Amygdala (tissue), 56 donors: ENCODE measurements at regions not wholly inside any gene's neighbourhood (a gene's known extent, or its start where the extent isn't known, plus 50 kb on each side); places are given as distances from the start of the nearest gene placed in this dataset.
"Not testable (repeated sequence)": the region's sequence is repeated elsewhere in the genome, so short reads cannot be mapped to it uniquely, and the experiment has no call there.

Experiments used
- DNase-seq, 56 donors: peaks; one replicate each; lab custom pipeline; 2025; lab: John Stamatoyannopoulos, UW

DNA sequence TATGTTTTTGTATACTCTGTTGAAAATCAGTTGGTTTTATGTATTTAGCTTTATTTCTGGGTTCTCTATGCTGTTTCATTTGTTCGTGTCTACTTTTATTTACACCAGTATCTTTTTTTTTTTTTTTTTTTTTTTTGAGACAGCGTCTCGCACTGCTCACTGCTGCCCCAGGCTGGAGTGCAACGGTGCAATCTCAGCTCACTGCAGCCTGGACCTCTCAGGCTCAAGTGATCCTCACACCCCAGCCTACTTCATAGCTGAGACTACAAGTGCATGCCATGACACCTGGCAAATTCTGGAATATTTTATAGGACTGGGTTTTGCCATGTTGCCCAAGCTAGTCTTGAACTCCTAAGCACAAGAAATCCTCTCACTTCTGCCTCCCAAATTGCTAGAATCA, 869.4 kb upstream of the CDH6 start:
- no peak for DNase-seq

- DNase-seq = no peak
Observed at GRCh38 chr5:30287890-30288289, 905.6 kb upstream of the CDH6 start.

DNA sequence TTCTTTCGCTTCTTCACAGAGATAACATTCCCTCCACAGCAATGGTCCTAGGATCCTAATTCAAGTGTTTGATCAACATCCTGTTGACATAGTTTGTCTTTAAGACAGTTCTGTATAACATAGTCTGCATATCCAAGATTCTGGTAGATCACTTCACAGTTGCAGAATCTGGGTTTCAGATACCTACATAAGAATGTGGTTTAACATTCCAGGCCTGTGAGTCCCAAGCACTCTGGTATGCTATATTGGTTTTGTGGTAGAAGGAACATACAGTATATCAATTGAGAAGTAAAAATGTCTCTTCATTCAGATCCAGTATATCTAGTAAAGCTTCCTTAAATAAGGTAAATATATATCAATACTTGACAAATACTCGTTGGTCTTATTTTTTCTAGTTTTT, 914.2 kb upstream of the CDH6 start:
- no peak for DNase-seq

GRCh38 chr5:30267026-30267425, 926.5 kb upstream of the CDH6 start:
- DNase-seq = no peak

DNA sequence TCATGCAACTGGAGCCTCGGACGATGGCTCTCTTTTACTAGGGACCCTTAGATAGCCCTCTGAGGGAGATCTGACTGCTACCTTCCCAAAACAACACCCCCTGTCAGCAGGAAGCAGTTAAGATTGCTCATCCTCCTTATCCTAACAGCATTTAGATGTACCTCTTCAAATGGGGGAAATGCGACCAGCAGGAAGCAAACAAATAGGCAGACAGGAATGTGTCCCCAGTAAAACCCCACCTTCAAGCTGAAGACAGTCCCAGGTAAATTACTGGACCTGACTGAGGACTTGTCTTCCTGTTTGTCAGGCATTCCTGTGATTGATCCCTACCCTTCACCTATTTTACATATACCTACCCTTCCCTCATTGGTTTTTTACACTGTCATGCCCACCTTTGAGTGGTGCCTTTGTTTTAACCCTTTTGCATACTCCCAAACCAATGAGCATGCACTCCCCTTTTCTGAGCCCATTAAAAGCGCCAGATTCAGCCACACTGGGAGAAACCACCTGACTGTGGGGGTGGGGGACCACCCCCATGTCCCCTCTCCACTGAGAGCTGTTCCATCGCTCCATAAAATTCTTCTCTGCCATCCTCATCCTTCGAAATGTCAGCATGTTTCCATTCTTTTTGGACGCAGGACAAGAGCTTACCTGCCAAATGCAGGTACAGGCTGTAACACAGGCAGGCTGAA, 954.0 kb upstream of the CDH6 start:
- no peak for DNase-seq

DNA sequence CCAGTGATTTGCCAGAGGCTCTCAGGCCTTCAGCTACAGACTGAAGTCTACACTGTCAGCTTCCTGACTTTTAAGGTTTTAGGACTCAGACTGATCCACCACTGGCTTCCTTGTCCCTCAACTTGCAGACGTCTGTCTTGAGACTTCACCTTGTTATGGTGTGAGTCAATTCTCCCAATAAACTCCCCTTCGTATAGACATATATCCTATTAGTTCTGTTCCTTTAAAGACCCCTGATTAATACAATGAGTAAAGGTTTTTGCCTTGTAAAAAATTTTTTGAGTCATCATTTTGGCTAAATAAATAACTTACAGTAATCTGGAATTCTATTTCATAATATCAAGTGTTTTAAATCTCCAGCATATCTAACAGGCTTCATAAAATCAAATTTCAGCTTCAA, 956.3 kb upstream of the CDH6 start:
- DNase-seq = no peak

DNA sequence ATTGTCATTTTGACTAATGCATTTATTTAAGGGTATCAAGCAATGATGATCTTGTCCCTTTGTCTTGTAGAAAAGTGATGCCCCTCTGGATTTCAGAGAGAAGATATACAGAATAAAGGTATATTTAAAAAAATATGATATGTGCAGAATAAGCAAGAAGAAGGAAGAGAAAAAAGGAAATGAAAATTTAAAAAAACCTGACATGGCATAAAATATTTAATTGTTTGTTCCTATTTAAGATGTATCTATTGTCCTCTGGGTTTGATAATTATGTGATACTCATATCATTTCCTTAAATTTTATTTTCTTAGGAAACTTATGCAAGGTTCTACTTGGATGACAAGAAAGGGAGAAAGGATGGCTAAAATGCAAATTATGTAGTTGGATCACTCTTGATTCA, 983.7 kb upstream of the CDH6 start:
- DNase-seq = no peak

DNA sequence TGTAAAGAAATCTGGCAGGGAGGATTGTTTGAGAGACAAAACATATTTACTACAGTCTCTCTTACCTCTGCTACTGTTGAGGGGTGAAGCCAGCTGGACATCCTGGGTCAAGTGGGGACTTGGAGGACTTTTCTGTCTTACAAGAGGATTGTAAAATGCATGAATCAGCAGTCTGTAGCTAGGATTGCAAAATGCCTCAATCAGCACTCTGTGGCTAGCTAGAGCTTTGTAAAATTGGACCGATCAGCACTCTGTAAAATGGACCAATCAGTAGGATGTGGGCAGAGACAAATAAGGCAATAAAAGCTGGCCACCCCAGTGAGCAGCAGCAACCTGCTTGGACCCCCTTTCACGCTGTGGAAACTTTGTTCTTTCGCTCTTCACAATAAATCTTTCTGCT, 995.8 kb upstream of the CDH6 start:
- no peak for DNase-seq

GRCh38 chr5:30195036-30195435, 998.5 kb upstream of the CDH6 start:
- DNase-seq = no peak

- no peak for DNase-seq
Observed at GRCh38 chr5:30194595-30194994, 998.9 kb upstream of the CDH6 start.

GRCh38 chr5:30183795-30184194, 1009.7 kb upstream of the CDH6 start:
- DNase-seq = no peak

- no peak for DNase-seq
Observed at GRCh38 chr5:30156156-30156555, 1037.3 kb upstream of the CDH6 start.

DNA sequence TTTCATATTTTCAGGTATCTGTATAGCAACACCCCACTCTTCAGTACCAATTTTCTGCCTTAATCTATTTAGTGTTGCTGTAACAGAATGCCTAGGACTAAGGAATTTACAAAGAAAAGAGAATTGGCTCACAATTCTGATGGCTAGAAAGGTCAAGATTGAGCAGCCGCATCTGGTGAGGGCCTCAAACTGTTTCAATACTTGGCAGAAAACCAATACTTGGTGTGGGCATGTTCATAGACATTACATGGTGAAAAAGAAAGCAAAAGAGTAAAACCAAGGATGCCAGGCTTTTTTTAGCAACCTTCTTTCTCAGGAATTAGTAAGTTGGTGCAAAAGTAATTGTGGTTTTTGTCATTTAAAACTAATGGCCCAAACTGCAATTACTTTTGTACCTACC, 1041.1 kb upstream of the CDH6 start:
- no peak for DNase-seq

DNA sequence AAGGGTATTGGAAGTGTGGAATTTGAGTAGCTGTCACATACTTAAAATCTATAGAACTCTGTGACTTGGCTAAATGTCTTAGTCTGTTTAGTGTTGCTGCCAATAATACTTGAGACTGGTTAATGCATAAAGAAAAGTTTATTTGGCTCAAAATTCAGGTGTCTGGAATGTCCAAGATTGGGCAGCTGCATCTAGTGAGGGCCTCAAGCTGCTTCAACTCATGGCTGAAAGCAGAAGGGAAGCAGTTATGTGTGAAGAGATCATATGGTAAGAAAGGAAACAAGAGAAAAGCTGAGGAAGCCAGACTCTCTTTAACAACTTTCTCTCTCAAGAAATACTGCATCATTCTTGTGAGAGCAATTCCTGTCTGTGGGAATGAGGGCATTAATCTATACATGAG, 1043.3 kb upstream of the CDH6 start:
- no peak for DNase-seq

DNA sequence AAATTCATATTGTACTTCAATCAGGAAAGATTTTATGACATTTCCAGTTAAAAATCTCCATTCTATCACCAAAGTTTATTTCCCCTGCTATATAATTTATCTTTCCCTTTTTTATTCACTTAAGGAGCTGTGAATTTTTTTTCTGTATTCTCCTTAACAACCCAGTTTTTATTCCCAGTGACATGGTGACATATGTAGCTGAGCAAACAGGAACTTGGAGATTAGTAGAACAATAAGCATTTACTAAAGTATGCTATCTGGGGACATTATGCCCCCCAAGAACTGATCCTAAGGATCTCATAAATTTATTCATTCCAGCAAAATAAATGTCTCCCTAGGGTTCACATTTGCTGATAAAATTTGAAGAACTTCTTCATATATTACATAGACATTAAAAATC, 1044.0 kb upstream of the CDH6 start:
- DNase-seq = no peak

GRCh38 chr5:30147976-30148375, 1045.5 kb upstream of the CDH6 start:
- no peak for DNase-seq

DNA sequence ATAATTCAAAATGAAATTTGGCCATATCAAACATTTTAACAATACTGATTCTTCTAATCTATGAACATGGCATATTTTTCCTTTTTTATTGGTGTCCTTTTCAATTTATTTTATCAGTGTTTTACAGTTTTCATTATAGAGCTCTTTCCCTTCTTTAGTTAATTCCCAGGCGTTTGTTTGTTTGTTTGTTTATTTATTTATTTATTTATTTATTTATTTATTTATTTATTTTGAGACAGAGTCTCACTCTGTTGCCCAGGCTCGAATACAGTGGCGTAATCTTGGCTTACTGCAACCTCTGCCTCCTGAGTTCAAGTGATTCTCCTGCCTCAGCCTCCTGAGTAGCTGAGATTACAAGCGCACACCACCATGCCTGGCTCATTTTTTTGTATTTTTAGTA, 1049.4 kb upstream of the CDH6 start:
- not testable (repeated sequence) for DNase-seq

GRCh38 chr5:30142432-30142831, 1051.1 kb upstream of the CDH6 start:
- DNase-seq = no peak

DNA sequence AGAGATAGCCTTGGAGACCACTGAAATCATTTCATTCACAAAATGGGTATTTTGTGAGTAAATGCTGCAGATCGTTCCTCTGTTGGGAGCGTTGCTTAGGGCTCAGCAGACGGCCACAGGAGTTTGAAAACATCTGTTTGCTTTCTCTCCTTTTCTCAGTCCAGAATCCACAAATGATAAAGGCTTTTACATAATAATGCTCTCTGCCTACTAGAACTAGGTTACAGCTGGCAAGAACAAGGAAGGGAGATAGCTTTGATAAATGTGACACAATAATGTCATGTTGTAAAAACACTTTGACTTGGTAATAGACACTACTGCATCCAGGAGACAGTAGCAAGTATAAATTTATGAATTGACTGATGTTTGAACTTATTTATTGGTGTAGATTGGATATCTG, 1072.4 kb upstream of the CDH6 start:
- DNase-seq = no peak

DNA sequence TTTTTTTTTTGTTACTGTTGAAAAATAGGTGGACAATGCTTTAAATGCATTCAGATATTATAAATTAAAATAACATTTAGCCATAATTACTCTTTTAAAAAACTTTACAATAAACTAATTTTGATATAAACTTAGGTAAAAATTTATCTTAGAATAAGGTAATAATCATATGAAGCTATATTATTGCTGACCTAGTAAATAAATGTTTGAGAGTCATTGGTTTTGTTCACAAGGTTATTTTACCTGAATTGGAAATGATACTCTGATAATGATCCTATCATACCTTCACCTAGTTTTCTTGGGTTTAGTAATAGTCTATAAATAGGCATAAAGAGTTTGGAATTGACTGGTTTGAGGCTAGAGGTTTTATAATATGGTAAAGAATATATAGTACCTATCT, 1076.4 kb upstream of the CDH6 start:
- DNase-seq = no peak

DNA sequence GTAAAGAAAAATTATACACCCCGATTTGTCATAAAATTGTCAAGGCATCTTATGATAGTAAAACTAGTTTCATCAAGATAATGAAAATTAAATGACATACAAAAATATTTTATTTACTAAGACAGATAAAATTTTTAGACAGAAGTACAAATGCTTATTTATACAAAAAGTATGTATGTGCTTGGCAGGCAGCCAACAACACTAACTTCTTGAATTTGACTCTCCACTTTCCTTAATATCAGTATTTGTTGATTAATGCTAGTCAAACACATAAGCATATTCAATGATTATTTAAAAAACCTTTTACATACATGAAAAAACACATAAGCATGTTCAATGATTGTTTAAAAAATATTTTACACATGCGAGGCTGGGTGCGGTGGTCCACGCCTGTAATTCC, 1079.9 kb upstream of the CDH6 start:
- no peak for DNase-seq

DNA sequence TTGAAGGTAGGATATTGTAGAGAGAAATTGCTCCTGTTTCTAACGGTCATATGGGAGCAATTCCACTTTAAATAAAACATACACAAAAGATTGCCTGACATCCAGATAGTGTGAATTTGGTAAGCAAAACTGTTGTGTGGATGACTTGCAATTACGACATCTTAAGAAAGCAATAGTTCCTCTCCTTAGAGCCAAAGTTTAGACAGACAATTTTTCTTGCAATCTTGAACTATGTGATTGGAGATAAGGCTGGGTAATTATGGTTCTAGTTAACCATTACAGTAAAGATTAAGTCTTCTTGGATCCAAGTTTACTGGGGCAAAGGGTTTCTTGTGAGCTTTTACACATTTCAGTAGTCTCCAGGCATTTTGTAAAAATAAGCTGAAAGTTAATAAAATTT, 1080.6 kb upstream of the CDH6 start:
- DNase-seq = no peak

DNA sequence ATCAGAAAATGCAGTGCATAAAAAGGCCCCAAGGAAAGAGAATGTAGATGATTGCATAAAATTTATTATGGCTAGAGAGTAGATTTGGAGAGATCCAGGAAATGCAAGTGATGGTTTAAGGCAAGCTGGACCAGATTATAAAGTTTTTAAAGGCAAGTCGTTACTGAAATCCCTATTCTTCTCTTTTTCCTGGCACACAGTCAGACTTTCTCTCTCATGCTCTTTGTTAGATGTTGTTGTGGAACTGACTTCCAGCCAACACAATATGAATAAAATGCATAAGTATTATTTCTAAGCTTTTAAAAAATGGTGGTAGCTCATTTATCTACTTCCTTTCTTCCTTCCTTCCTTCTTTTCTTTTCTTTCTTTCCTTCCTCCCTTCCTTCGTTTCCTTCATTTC, 1085.4 kb upstream of the CDH6 start:
- no peak for DNase-seq
